SK-N-SH (cell line): ENCODE measurements at regions not wholly inside any gene's neighbourhood (a gene's known extent, or its start where the extent isn't known, plus 50 kb on each side); places are given as distances from the start of the nearest gene placed in this dataset.

Experiments
- CTCF ChIP-seq: fragments of 200-600 bp; sonication (generic); IDR thresholded peaks from 2 replicates; pipeline ENCODE4 v1.6.1; 2017; ENCODE audit warnings: antibody characterized with exemption, mild to moderate bottlenecking, moderate library complexity
- POLR2AphosphoS5 ChIP-seq: IDR thresholded peaks from 2 replicates; pipeline ENCODE4 v1.6.1; 2012; ENCODE audit warnings: low read depth, low read length
- USF2 ChIP-seq: fragments of 150-350 bp; IDR thresholded peaks from 2 replicates; pipeline ENCODE4 v1.6.1; 2017; ENCODE audit warnings: antibody characterized with exemption, low read length, low read depth, borderline replicate concordance
- YY1 ChIP-seq: IDR thresholded peaks from 2 replicates; pipeline ENCODE4 v1.4.0; 2012; ENCODE audit warnings: low read depth, mild to moderate bottlenecking

GRCh38 chr4:59369229-59369628 lies 1830.9 kb upstream of the ADGRL3 start:
- TF ChIP-seq CTCF (no peak), USF2 (no peak), POLR2AphosphoS5 (no peak), YY1 (no peak)
